K562 (cell line): ENCODE measurements at regions not wholly inside any gene's neighbourhood (a gene's known extent, or its start where the extent isn't known, plus 50 kb on each side); places are given as distances from the start of the nearest gene placed in this dataset.

Experiments
- BMI1 ChIP-seq: fragments of 150-350 bp; IDR thresholded peaks from 2 replicates; pipeline ENCODE4 v1.6.1; 2014; ENCODE audit warnings: low read length
- EHMT2 ChIP-seq: fragments of 450-650 bp; IDR thresholded peaks from 2 replicates; pipeline ENCODE4 v1.6.1; 2018; ENCODE audit warnings: antibody characterized with exemption
- FUS ChIP-seq: fragments of 200-400 bp; formaldehyde crosslinking; optimal IDR thresholded peaks from 2 replicates; pipeline ENCODE3; 2017; ENCODE audit warnings: low read depth, low read length
- MTA3 ChIP-seq: fragments of 450-650 bp; formaldehyde crosslinking; IDR thresholded peaks from 2 replicates; pipeline ENCODE4 v1.6.1; 2017; ENCODE audit warnings: mild to moderate bottlenecking, borderline replicate concordance
- NCOA6 ChIP-seq: fragments of 450-650 bp; IDR thresholded peaks from 2 replicates; pipeline ENCODE4 v1.6.1; 2017; ENCODE audit warnings: mild to moderate bottlenecking
- NEUROD1 ChIP-seq: fragments of 150-350 bp; IDR thresholded peaks from 2 replicates; pipeline ENCODE4 v1.6.1; 2014; ENCODE audit warnings: borderline replicate concordance, low read length, low read depth; ENCODE audit not compliant: partially characterized antibody
- POLR2B ChIP-seq: fragments of 450-650 bp; IDR thresholded peaks from 2 replicates; pipeline ENCODE4 v1.6.1; 2018; ENCODE audit warnings: low read depth; ENCODE audit not compliant: partially characterized antibody
- RNF219 ChIP-seq: fragments of 250-450 bp; sonication (Bioruptor Pico); IDR thresholded peaks from 2 replicates; pipeline ENCODE4 v1.5.0; 2022; ENCODE audit warnings: mild to moderate bottlenecking
- SRSF3 ChIP-seq: fragments of 200-400 bp; formaldehyde crosslinking; IDR thresholded peaks from 2 replicates; pipeline ENCODE4 v1.6.1; 2016; ENCODE audit warnings: mild to moderate bottlenecking, low read length, moderate library complexity; ENCODE audit not compliant: insufficient read depth
- U2AF2 ChIP-seq: fragments of 200-400 bp; formaldehyde crosslinking; optimal IDR thresholded peaks from 2 replicates; pipeline ENCODE3; 2017; ENCODE audit warnings: low read depth, mild to moderate bottlenecking, low read length
- ZC3H8 ChIP-seq: fragments of 450-650 bp; IDR thresholded peaks from 2 replicates; pipeline ENCODE4 v1.6.1; 2017
- ZNF133 ChIP-seq: fragments of 250-450 bp; sonication (Bioruptor Pico); IDR thresholded peaks from 2 replicates; pipeline ENCODE4 v1.4.0; 2020; ENCODE audit warnings: mild to moderate bottlenecking
- ZNF23 ChIP-seq: fragments of 250-450 bp; sonication (Bioruptor Pico); IDR thresholded peaks from 2 replicates; pipeline ENCODE4 v1.4.0; 2020; ENCODE audit warnings: mild to moderate bottlenecking
- TF ChIP-seq, protein P1 (sequence below): sonication (generic); formaldehyde crosslinking; IDR thresholded peaks from 2 replicates; pipeline ENCODE4 v1.8.0; 2022; ENCODE audit warnings: missing genetic modification reagents, mild to moderate bottlenecking, moderate library complexity, borderline replicate concordance
- TF ChIP-seq, protein P2 (sequence below): fragments of 250-450 bp; sonication (Bioruptor Pico); IDR thresholded peaks from 2 replicates; pipeline ENCODE4 v1.5.0; 2021
- TF ChIP-seq, protein P3 (sequence below): sonication (generic); formaldehyde crosslinking; IDR thresholded peaks from 2 replicates; pipeline ENCODE4 v1.8.0; 2022; ENCODE audit warnings: mild to moderate bottlenecking, missing genetic modification reagents

DNA sequence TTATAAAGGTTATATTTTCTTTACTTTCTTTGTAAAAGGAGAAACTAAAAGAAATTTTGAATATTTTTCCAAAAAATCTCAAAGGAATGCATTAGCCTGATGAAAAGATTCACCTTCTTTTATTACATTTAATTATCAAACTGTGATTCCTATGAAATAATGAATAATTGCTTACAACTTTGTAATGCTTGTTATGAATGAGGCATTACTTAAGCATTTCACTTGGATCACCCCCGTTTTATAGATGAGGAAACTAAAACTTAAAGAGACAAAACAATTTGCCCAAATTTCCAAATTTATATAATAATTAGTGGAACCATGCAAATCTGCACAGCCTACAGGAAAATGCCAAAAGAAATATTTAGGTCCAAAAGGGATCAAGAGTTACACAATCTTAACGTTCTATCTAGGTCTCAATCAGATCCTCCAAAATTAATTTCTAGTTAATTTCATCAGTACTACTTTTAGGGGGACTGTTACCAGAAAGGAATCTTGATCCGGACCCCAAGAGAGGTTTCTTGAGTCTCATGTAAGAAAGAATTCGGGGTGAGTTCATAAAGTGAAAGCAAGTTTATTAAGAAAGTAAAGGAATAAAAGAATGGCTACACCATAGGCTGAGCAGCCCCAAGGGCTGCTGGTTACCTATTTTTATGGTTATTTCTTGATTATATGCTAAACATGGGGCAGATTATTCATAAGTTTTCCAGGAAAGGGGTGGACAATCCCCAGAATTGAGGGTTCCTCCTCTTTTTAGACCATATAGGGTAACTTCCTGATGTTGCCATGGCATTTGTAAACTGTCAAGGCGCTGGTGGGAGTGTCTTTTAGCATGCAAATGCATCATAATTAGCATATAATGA, 288.0 kb downstream of the ADGB start (continued):
- TF ChIP-seq RNF219 (CRISPR knock-in tag): peak; percentile 94
- TF ChIP-seq ZNF133 (CRISPR knock-in tag): 0 out of 2 replicates have a peak, but pooled peaks have one; percentile 17
- no peak for TF ChIP-seq SRSF3
- TF ChIP-seq, protein P1, sequence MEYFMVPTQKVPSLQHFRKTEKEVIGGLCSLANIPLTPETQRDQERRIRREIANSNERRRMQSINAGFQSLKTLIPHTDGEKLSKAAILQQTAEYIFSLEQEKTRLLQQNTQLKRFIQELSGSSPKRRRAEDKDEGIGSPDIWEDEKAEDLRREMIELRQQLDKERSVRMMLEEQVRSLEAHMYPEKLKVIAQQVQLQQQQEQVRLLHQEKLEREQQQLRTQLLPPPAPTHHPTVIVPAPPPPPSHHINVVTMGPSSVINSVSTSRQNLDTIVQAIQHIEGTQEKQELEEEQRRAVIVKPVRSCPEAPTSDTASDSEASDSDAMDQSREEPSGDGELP (CRISPR knock-in tag): no peak
- no peak for TF ChIP-seq MTA3
- TF ChIP-seq FUS: no peak
- TF ChIP-seq ZNF23 (CRISPR knock-in tag): peak; percentile 67
- peak; percentile 96 for TF ChIP-seq BMI1
- TF ChIP-seq U2AF2: no peak
- no peak for TF ChIP-seq NCOA6
- no peak for TF ChIP-seq EHMT2
- no peak for TF ChIP-seq NEUROD1
- no peak for TF ChIP-seq POLR2B
- TF ChIP-seq ZC3H8: no peak
- TF ChIP-seq, protein P2, sequence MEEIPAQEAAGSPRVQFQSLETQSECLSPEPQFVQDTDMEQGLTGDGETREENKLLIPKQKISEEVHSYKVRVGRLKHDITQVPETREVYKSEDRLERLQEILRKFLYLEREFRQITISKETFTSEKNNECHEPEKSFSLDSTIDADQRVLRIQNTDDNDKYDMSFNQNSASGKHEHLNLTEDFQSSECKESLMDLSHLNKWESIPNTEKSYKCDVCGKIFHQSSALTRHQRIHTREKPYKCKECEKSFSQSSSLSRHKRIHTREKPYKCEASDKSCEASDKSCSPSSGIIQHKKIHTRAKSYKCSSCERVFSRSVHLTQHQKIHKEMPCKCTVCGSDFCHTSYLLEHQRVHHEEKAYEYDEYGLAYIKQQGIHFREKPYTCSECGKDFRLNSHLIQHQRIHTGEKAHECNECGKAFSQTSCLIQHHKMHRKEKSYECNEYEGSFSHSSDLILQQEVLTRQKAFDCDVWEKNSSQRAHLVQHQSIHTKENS (CRISPR knock-in tag): peak; percentile 88
- TF ChIP-seq, protein P3, sequence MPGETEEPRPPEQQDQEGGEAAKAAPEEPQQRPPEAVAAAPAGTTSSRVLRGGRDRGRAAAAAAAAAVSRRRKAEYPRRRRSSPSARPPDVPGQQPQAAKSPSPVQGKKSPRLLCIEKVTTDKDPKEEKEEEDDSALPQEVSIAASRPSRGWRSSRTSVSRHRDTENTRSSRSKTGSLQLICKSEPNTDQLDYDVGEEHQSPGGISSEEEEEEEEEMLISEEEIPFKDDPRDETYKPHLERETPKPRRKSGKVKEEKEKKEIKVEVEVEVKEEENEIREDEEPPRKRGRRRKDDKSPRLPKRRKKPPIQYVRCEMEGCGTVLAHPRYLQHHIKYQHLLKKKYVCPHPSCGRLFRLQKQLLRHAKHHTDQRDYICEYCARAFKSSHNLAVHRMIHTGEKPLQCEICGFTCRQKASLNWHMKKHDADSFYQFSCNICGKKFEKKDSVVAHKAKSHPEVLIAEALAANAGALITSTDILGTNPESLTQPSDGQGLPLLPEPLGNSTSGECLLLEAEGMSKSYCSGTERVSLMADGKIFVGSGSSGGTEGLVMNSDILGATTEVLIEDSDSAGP (CRISPR knock-in tag): no peak
